Tibial nerve (tissue), 4 donors: ENCODE measurements at regions not wholly inside any gene's neighbourhood (a gene's known extent, or its start where the extent isn't known, plus 50 kb on each side); places are given as distances from the start of the nearest gene placed in this dataset.

Source experiments
- DNase-seq, 2 donors: peaks; one replicate each; pipeline ENCODE4 v3.0.0-alpha.2; 2019; ENCODE audit warnings: low spot score in 2 of 2
- H3K27ac ChIP-seq, 4 donors: fragments of 200-600 bp; sonication (generic) in 3 of 4; one replicate each; pipeline ENCODE4 v1.5.1; 2017 to 2019; ENCODE audit warnings: mild to moderate bottlenecking in 1 of 4
- H3K27me3 ChIP-seq, 2 donors: fragments of 200-600 bp; sonication (generic) in 1 of 2; one replicate each; pipeline versions ENCODE4 v1.5.1 to v1.6.0; 2017 to 2019
- H3K36me3 ChIP-seq, 3 donors: fragments of 200-600 bp; sonication (generic); one replicate each; pipeline ENCODE4 v1.5.1; 2018 to 2019
- H3K4me1 ChIP-seq, 4 donors: fragments of 200-600 bp; sonication (generic) in 3 of 4; one replicate each; pipeline ENCODE4 v1.5.1; 2017 to 2019
- H3K4me3 ChIP-seq, 4 donors: fragments of 200-600 bp; sonication (generic) in 3 of 4; one replicate each; pipeline ENCODE4 v1.5.1; 2017 to 2019; ENCODE audit warnings: mild to moderate bottlenecking in 1 of 4, moderate library complexity in 1 of 4
- H3K9me3 ChIP-seq, 4 donors: fragments of 200-600 bp; sonication (generic) in 3 of 4; one replicate each; pipeline ENCODE4 v1.5.1; 2017 to 2019
- CTCF ChIP-seq, 5 experiments: fragments of 200-600 bp in 3 of 5; fragments of 450-650 bp in 2 of 5; sonication (generic) in 3 of 5; IDR thresholded peaks; one replicate each; pipeline ENCODE4 v1.5.1; 2016 to 2019; ENCODE audit warnings: antibody characterized with exemption in 5 of 5, mild to moderate bottlenecking in 3 of 5, moderate library complexity in 2 of 5
- EP300 ChIP-seq, 2 donors: sonication (generic); formaldehyde crosslinking; IDR thresholded peaks; one replicate each; pipeline ENCODE4 v1.6.1; 2017; ENCODE audit warnings: antibody characterized with exemption in 2 of 2, mild to moderate bottlenecking in 1 of 2
- POLR2A ChIP-seq, 2 donors: fragments of 450-650 bp; IDR thresholded peaks; one replicate each; pipeline ENCODE4 v1.6.1; 2017; ENCODE audit warnings: antibody characterized with exemption in 2 of 2, mild to moderate bottlenecking in 2 of 2, moderate library complexity in 2 of 2
- WGBS, 2 donors: methylation state at CpG; one replicate each; pipeline ENCODE4 v1.1.5; 2018; 5-methylcytosine and 5-hydroxymethylcytosine counted together

GRCh38 chr13:47216176-47216822 is 319.4 kb upstream of the HTR2A start:
- H3K36me3 ChIP-seq, result no peaks in the 10 kb centered on the region
- no peak for DNase-seq
- H3K4me1 ChIP-seq, result no peaks in the 10 kb centered on the region
- TF ChIP-seq CTCF (IDR thresholded peaks at IDR 0.05) (no peak), POLR2A (IDR thresholded peaks at IDR 0.05) (no peak), EP300 (IDR thresholded peaks at IDR 0.05) (no peak)
- 58 to 59% methylated on average over 2 of the region's 2 CpGs for WGBS, 2 donors
- no peak overlapping the region for H3K27ac ChIP-seq
- H3K4me3 ChIP-seq, result no peak overlapping the region
- H3K27me3 ChIP-seq, result no peaks in the 10 kb centered on the region
- no peaks in the 10 kb centered on the region for H3K9me3 ChIP-seq

GRCh38 chr13:47215736-47216135 is 318.9 kb upstream of the HTR2A start:
- Histone ChIP-seq H3K27ac (no peak overlapping the region), H3K4me1 (no peaks in the 10 kb centered on the region), H3K27me3 (no peaks in the 10 kb centered on the region), H3K4me3 (no peak overlapping the region), H3K36me3 (no peaks in the 10 kb centered on the region), H3K9me3 (no peaks in the 10 kb centered on the region)
- DNase-seq, result no peak
- 69 to 88% methylated on average over 2 of the region's 2 CpGs for WGBS, 2 donors
- TF ChIP-seq EP300 (IDR thresholded peaks at IDR 0.05), result no peak
- no peak for TF ChIP-seq POLR2A (IDR thresholded peaks at IDR 0.05)
- no peak for TF ChIP-seq CTCF (IDR thresholded peaks at IDR 0.05)

GRCh38 chr13:47213047-47213446 is 316.2 kb upstream of the HTR2A start:
- Histone ChIP-seq H3K27me3 (no peaks in the 10 kb centered on the region), H3K9me3 (no peaks in the 10 kb centered on the region), H3K4me1 (no peaks in the 10 kb centered on the region), H3K36me3 (no peaks in the 10 kb centered on the region), H3K4me3 (no peak overlapping the region), H3K27ac (no peak overlapping the region)
- no peak for TF ChIP-seq EP300 (IDR thresholded peaks at IDR 0.05)
- TF ChIP-seq POLR2A (IDR thresholded peaks at IDR 0.05), result no peak
- no peak for TF ChIP-seq CTCF (IDR thresholded peaks at IDR 0.05)
- DNase-seq, result no peak
- WGBS, 2 donors, result 91 to 97% methylated on average over 3 of the region's 3 CpGs

- no peaks in the 10 kb centered on the region for H3K9me3 ChIP-seq
- TF ChIP-seq EP300 (IDR thresholded peaks at IDR 0.05), result no peak
- TF ChIP-seq CTCF (IDR thresholded peaks at IDR 0.05), result no peak
- TF ChIP-seq POLR2A (IDR thresholded peaks at IDR 0.05), result no peak
- H3K27ac ChIP-seq, result no peak overlapping the region
- H3K36me3 ChIP-seq, result no peaks in the 10 kb centered on the region
- H3K4me3 ChIP-seq, result no peak overlapping the region
- WGBS, 2 donors, result 46% methylated on average over 5 of the region's 5 CpGs
- DNase-seq, result no peak
- H3K4me1 ChIP-seq, result no peaks in the 10 kb centered on the region
- H3K27me3 ChIP-seq, result no peaks in the 10 kb centered on the region
These were observed 314.3 kb upstream of the HTR2A start for GRCh38 chr13:47211106-47211505.

- 57 to 60% methylated on average over 3 of the region's 3 CpGs for WGBS, 2 donors
- TF ChIP-seq EP300 (IDR thresholded peaks at IDR 0.05) (no peak), POLR2A (IDR thresholded peaks at IDR 0.05) (no peak), CTCF (IDR thresholded peaks at IDR 0.05) (no peak)
- Histone ChIP-seq H3K27me3 (no peaks in the 10 kb centered on the region), H3K4me1 (no peaks in the 10 kb centered on the region), H3K9me3 (peaks cover 0 to 9% (median 0%) of the 10 kb centered on the region in 4 donors), H3K4me3 (no peak overlapping the region), H3K36me3 (no peaks in the 10 kb centered on the region), H3K27ac (no peak overlapping the region)
- DNase-seq, result no peak
These were observed 309.3 kb upstream of the HTR2A start for GRCh38 chr13:47206111-47206510.
